HT1080 (cell line): ENCODE measurements at regions not wholly inside any gene's neighbourhood (a gene's known extent, or its start where the extent isn't known, plus 50 kb on each side); places are given as distances from the start of the nearest gene placed in this dataset. TPM values are rescaled to one million over a fixed set of nuclear protein-coding genes. Genes with fewer than 3 reads are reported as not detected.

Experiments
- DNase-seq: peaks from one replicate; pipeline ENCODE4 v3.0.0-alpha.2; 2015; ENCODE audit warnings: low read depth
- small RNA-seq: library from RNA; depleted of rRNA; stranded (forward); fragments of <200 nt; gene quantifications from one replicate; pipeline ENCODE3, GENCODE V24; 2014

- no peak for DNase-seq
Measured at GRCh38 chr4:64489628-64490027, 80.4 kb upstream of the TECRL start.

DNA sequence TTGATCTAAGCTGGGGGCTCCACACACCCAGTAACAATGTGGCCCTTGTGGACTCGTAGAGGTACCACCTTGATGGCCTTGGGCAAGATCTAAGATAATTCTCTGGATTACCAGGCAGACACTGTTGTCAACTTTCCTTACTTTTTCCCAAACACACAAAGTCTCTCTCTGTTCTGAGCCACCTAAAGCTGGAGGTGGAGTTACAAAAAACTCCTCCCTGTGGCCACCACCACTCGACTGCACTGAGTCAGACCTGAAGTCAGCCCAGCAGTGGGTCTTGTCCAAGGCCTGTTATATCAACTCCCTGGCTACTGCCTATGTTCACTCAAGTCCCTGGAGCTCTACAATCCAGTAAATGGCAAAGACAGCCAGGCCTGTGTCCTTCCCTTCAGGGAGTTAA is 70.1 kb upstream of the TECRL start:
- peak; percentile 24 for DNase-seq

- no peak for DNase-seq
Measured at GRCh38 chr4:64477127-64477526, 67.9 kb upstream of the TECRL start.

DNA sequence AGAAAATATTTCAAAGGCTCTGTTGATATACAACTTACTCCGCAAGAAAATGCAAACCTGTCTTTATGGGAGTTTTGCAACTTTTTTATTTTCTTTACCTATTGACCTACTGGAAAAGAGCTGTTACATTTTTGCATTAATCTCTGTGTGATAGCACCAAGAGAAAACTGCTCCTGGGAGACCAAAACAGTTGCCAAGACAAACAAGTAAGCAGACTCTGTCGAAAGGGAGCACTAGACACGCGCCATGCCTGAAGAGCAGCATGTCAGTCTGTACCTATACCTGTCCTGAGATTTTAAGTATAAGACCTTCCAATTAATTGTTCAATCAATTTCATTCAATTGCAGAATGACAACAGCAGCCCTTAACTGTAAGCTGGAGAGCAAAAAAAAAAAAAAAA is 56.0 kb upstream of the TECRL start:
- DNase-seq, result no peak

GRCh38 chr4:64464581-64464980 is 55.3 kb upstream of the TECRL start:
- DNase-seq, result no peak

Small RNA genes lying in the stretch of these regions (small RNA-seq; reads per million reads assigned to genes)
- gene MTCO3P27 (not detected), gene MTND4LP31 (not detected)
